ENCODE measurements at regions not wholly inside any gene's neighbourhood (a gene's known extent, or its start where the extent isn't known, plus 50 kb on each side); places are given as distances from the start of the nearest gene placed in this dataset.

GRCh38 chr7:142248-142941 is 50.0 kb upstream of the FAM20C start:
- no peaks in the 10 kb centered on the region for H3K27me3 ChIP-seq
- H3K9me3 ChIP-seq: no peaks in the 10 kb centered on the region
- TF ChIP-seq CTCF (IDR thresholded peaks at IDR 0.05) (no peak), POLR2A (IDR thresholded peaks at IDR 0.05) (no peak)
- no peaks in the 10 kb centered on the region for H3K36me3 ChIP-seq
- no peak overlapping the region for H3K4me3 ChIP-seq (replicated peaks in 1 of 3)
- intact Hi-C loops (cut with DNase I): no loop called here
- WGBS, 2 donors: 82 to 83% methylated on average over 12 of the region's 12 CpGs
- H3K27ac ChIP-seq: no peak overlapping the region
- no peak for DNase-seq
- no peaks in the 10 kb centered on the region for H3K4me1 ChIP-seq

Data from thyroid gland (tissue), 4 donors.